ENCODE measurements at regions not wholly inside any gene's neighbourhood (a gene's known extent, or its start where the extent isn't known, plus 50 kb on each side); places are given as distances from the start of the nearest gene placed in this dataset.
"Not testable (repeated sequence)": the region's sequence is repeated elsewhere in the genome, so short reads cannot be mapped to it uniquely, and the experiment has no call there.

DNA sequence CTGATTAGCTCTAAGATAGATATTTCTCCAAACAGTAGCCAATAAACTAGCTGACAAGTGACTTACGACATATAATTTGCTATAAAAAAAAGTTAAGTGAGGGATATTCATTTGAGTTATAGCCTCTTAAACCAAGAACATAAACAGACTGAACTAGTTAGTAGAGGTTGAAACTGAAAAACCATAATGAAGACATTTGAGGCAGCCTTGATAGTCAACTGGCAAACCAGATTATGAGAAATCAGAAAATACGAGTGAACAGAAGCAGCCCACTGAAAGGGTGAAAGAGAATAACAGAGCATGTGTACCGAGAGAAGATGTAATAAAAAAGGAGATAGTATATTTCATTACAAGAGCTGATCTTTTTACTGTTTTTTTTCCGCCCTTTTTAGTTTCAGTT is 698.1 kb upstream of the SETBP1 start:
- no peaks in the 10 kb centered on the region for H3K27me3 ChIP-seq
- H3K27ac ChIP-seq = no peak overlapping the region
- WGBS, 2 donors (ENCODE audit: low coverage in 1 of 2) = 83 to 94% methylated on average over 4 of the region's 4 CpGs
- no peak for ATAC-seq
- no peak for TF ChIP-seq POLR2AphosphoS5 (IDR thresholded peaks at IDR 0.05)
- TF ChIP-seq, protein P1, sequence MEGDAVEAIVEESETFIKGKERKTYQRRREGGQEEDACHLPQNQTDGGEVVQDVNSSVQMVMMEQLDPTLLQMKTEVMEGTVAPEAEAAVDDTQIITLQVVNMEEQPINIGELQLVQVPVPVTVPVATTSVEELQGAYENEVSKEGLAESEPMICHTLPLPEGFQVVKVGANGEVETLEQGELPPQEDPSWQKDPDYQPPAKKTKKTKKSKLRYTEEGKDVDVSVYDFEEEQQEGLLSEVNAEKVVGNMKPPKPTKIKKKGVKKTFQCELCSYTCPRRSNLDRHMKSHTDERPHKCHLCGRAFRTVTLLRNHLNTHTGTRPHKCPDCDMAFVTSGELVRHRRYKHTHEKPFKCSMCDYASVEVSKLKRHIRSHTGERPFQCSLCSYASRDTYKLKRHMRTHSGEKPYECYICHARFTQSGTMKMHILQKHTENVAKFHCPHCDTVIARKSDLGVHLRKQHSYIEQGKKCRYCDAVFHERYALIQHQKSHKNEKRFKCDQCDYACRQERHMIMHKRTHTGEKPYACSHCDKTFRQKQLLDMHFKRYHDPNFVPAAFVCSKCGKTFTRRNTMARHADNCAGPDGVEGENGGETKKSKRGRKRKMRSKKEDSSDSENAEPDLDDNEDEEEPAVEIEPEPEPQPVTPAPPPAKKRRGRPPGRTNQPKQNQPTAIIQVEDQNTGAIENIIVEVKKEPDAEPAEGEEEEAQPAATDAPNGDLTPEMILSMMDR (IDR thresholded peaks at IDR 0.05) = no peak
- no peak for TF ChIP-seq POLR2A (IDR thresholded peaks at IDR 0.05)
- TF ChIP-seq EP300 (IDR thresholded peaks at IDR 0.05) = no peak
- H3K4me3 ChIP-seq = no peak overlapping the region
- no peaks in the 10 kb centered on the region for H3K4me1 ChIP-seq
- H3K9me3 ChIP-seq = peaks cover 0 to 12% (median 0%) of the 10 kb centered on the region in 3 donors
- no peaks in the 10 kb centered on the region for H3K36me3 ChIP-seq

DNA sequence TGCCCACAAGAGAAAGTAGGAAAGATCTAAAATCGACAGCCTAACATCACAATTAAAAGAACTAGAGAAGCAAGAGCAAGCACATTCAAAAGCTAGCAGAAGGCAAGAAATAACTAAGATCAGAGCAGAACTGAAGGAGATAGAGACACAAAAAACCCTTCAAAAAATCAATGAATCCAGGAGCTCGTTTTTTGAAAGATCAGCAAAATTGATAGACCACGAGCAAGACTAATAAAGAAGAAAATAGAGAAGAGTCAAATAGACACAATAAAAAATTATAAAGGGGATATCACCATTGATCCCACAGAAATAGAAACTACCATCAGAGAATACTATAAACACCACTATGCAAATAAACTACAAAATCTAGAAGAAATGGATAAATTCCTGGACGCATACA is 693.6 kb upstream of the SETBP1 start:
- not testable (repeated sequence) for ATAC-seq, H3K27me3 ChIP-seq, H3K4me1 ChIP-seq, H3K4me3 ChIP-seq, H3K27ac ChIP-seq, H3K36me3 ChIP-seq
- H3K9me3 ChIP-seq = peaks cover 0 to 12% (median 0%) of the 10 kb centered on the region in 3 donors
- 80 to 85% methylated on average over 3 to 4 of the region's 4 CpGs for WGBS, 2 donors (ENCODE audit: low coverage in 1 of 2)

DNA sequence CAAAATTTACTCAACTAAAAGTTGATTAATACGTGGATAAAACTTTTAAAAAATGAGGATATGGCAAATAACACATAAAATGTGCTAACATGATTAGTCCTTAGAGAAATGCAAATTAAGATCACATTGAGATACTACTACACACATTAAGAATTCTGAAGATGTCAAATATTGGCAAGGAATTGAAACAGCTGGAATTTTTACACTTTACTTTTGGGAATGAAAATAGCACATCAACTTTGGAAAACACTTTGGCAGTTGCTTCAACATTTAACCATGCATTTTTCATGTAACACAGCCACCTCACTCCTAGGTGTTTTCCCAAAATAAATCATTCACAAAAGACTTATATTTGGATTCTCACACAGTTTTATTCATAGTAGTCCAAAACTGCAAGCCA is 687.9 kb upstream of the SETBP1 start:
- 58 to 67% methylated on average over 1 of the region's 1 CpG for WGBS, 2 donors (ENCODE audit: low coverage in 1 of 2)
- Histone ChIP-seq H3K36me3 (no peaks in the 10 kb centered on the region), H3K4me3 (no peak overlapping the region), H3K4me1 (no peaks in the 10 kb centered on the region), H3K9me3 (no peaks in the 10 kb centered on the region), H3K27me3 (no peaks in the 10 kb centered on the region), H3K27ac (no peak overlapping the region)
- TF ChIP-seq POLR2AphosphoS5 (IDR thresholded peaks at IDR 0.05) (no peak), EP300 (IDR thresholded peaks at IDR 0.05) (no peak), POLR2A (IDR thresholded peaks at IDR 0.05) (no peak)
- TF ChIP-seq, protein P1 (IDR thresholded peaks at IDR 0.05) = no peak
- ATAC-seq = no peak

DNA sequence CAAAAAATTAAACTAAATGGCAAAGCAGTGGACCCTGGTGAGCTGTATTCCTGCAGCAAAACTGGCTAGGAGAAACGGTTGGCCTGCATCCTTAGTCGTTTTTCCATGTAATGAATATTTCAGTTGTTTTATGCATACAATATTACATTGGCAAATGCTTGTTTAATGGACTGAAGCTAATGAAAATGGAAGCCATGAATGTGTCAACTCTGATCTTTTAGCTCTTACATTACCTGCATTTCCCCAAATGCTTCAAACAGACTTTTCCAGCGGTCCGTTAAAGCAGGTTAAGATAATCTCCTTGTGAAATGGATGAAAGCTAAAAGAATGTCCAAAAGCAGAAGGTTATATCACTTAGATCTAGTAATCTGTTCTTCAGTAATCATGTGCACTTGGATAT is 686.3 kb upstream of the SETBP1 start:
- Histone ChIP-seq H3K4me1 (no peaks in the 10 kb centered on the region), H3K36me3 (no peaks in the 10 kb centered on the region), H3K27me3 (no peaks in the 10 kb centered on the region), H3K9me3 (no peaks in the 10 kb centered on the region), H3K27ac (no peak overlapping the region), H3K4me3 (no peak overlapping the region)
- TF ChIP-seq POLR2AphosphoS5 (IDR thresholded peaks at IDR 0.05) = no peak
- TF ChIP-seq EP300 (IDR thresholded peaks at IDR 0.05) = no peak
- TF ChIP-seq, protein P1 (IDR thresholded peaks at IDR 0.05) = no peak
- no peak for TF ChIP-seq POLR2A (IDR thresholded peaks at IDR 0.05)
- WGBS, 2 donors (ENCODE audit: low coverage in 1 of 2) = 73 to 82% methylated on average over 4 of the region's 4 CpGs
- no peak for ATAC-seq

DNA sequence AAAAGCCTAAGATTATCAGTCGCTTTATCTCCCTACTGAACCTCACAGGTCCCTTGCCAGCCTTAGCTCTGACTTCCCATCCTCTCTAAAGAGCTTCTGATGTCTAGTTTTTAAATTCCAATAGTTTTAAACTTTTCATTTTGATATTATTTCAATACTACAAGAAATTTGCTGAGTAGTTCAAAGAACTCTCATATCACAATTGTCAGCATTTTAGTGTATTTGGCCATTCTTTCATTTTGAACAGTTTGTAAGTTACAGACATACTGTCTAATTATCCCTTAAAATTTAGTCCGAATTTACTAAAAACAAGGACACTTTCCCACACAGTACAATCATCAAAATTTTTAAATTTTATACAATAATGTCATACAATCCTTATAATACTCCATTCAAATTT is 666.8 kb upstream of the SETBP1 start:
- TF ChIP-seq EP300 (IDR thresholded peaks at IDR 0.05) = no peak
- no peak for TF ChIP-seq POLR2AphosphoS5 (IDR thresholded peaks at IDR 0.05)
- TF ChIP-seq, protein P1 (IDR thresholded peaks at IDR 0.05) = no peak
- Histone ChIP-seq H3K27me3 (no peaks in the 10 kb centered on the region), H3K4me1 (no peaks in the 10 kb centered on the region), H3K9me3 (no peaks in the 10 kb centered on the region), H3K36me3 (no peaks in the 10 kb centered on the region), H3K27ac (no peak overlapping the region), H3K4me3 (no peak overlapping the region)
- ATAC-seq = no peak
- WGBS, 2 donors (ENCODE audit: low coverage in 1 of 2) = 90 to 93% methylated on average over 1 to 2 of the region's 2 CpGs

DNA sequence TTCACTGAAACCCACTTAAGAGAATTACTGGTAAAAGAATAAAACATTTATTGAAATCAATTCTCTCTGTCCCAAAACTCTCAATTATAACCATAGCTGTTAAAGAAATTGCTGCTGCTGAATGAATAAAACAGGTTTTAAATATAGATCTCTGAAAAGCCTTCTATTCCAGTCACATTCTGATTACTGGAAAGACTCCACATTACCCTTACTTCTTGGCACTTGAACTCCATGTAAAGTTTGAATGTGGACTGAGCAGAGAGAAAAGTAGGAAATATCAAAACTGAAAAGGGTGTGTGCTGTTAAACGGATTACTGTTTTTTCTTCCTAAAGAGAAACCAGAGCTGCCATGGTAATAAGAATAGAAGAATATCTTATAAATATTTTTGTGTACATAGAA is 655.3 kb upstream of the SETBP1 start:
- Histone ChIP-seq H3K4me1 (peaks cover 0 to 7% (median 0%) of the 10 kb centered on the region in 3 donors), H3K27me3 (no peaks in the 10 kb centered on the region), H3K4me3 (no peak overlapping the region), H3K9me3 (no peaks in the 10 kb centered on the region), H3K36me3 (no peaks in the 10 kb centered on the region), H3K27ac (no peak overlapping the region)
- TF ChIP-seq EP300 (IDR thresholded peaks at IDR 0.05) (no peak), POLR2AphosphoS5 (IDR thresholded peaks at IDR 0.05) (no peak), POLR2A (IDR thresholded peaks at IDR 0.05) (no peak)
- TF ChIP-seq, protein P1 (IDR thresholded peaks at IDR 0.05) = no peak
- WGBS, 2 donors (ENCODE audit: low coverage in 1 of 2) = 19 to 50% methylated on average over 1 of the region's 1 CpG
- no peak for ATAC-seq

All from gastroesophageal sphincter (tissue), 4 donors.